HG03103 (cell line): ENCODE measurements at regions not wholly inside any gene's neighbourhood (a gene's known extent, or its start where the extent isn't known, plus 50 kb on each side); places are given as distances from the start of the nearest gene placed in this dataset.
"Not testable (repeated sequence)": the region's sequence is repeated elsewhere in the genome, so short reads cannot be mapped to it uniquely, and the experiment has no call there.

Source experiments
- ATAC-seq: cut with Tn5 transposase; IDR thresholded peaks from one replicate; pipeline ENCODE4 v1.9.1; 2021; ENCODE audit warnings: low read depth; ENCODE audit not compliant: unreplicated experiment

DNA sequence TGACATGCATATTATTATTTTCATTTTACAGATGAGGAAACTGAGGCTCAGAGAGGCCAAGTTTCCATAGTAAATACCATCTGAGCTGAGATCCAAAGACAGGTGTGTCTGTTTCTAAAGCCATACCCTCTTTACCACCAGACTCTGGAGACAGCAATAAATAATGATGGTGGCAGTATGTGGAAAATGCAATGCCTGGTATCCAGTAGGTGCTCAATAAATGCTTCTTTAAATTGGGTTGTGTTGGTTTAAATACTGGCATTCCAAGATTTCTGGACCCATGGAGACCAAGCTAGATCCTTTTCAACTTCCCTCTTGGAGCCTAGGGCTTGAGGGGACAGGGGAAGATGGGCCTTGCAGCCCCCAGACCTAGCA is 221.3 kb upstream of the MSX2 start:
- no peak for ATAC-seq

DNA sequence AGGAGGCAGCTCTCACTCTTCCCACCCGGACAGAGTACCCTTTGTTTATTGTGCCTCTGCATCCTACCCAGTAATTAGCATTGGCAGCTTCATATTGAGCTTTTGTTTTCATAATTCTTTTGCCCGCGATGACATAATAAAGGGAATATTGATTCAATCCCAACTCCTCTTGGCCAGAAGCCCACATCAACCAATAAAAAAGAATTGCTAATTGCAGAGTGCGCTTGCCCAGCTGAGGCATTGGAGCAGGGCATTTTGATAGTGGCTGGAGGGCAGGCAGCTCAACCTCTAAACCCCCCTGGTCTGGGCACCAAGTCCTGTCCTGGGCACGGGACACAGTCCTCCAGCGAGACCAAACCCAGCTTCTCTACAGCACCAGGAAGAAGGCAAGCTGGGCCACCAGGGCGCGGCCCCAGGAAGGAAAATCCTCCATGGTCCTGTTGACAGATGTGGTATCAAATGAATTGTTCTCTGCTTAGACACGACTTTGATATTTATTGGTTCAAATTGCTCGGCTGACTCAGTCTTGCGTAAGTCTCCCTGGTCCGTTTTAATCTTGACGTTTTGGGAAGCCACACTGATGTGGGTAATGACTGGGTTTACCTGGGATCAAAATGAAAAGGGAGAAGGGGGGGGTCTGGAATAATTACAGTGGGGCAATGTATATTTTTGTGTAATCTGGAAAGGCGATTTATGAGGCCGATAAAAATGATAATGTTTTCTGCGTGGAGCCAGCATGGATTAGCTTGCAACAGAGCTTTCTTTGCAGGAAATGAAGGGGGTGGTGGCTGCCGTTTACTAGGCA is 220.7 kb upstream of the MSX2 start:
- no peak for ATAC-seq

DNA sequence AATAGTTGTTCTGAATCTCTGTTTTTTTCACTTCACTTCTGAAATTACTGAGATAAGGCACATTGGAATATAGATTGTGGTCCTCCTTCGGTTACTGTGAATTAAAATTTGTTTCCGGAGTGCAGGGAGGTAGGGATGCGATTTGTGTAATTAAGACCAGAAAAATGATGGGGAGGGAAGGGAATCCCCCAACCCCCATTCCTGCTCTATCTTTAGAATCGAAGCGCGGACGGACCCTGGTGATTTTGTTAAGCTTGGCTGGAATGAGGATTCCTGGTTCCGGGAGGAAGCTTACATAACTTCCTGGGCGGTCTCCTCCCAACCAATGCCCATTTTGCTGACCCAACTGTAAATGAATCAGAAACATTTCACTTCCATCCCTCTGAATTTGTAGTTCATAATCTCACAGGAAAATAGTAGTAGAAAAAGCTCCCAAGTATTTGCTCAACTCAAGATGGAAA is 220.1 kb upstream of the MSX2 start:
- no peak for ATAC-seq

- ATAC-seq: no peak
Measured at GRCh38 chr5:174505621-174506020, 218.8 kb upstream of the MSX2 start.

DNA sequence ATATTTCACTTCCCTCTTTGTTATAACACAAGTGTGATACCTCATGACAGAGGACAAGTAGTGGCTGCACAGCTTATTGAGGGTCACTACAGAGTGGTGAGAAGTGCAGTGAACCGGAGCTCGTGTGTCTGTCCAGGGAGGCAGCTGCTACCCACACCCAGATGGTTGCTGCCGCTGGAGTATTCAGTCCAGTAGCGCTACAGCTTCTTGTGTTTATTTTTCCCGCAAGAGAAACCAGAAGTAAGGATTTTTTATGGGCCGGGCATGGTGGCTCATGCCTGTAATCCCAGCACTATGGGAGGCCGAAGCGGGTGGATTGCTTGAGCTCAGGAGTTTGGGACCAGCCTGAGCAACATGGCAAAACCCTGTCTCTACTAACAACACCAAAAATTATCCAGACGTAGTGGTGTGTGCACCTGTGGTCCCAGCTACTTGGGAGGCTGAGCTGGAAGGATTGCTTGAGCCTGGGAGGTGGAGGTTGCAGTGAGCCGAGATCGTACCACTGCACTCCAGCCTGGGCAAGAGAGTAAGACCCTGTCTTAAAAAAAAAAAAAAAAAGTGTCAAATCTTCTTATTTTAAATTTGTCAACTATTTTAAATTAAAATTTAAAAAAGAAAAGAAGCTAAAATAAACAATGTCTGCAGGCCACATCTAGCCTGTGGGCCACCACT is 213.5 kb upstream of the MSX2 start:
- not testable (repeated sequence) for ATAC-seq

GRCh38 chr5:174511714-174512253 is 212.6 kb upstream of the MSX2 start:
- ATAC-seq: no peak

GRCh38 chr5:174514325-174514724 is 210.1 kb upstream of the MSX2 start:
- no peak for ATAC-seq

- ATAC-seq: no peak
Measured at GRCh38 chr5:174514983-174515394, 209.4 kb upstream of the MSX2 start.

DNA sequence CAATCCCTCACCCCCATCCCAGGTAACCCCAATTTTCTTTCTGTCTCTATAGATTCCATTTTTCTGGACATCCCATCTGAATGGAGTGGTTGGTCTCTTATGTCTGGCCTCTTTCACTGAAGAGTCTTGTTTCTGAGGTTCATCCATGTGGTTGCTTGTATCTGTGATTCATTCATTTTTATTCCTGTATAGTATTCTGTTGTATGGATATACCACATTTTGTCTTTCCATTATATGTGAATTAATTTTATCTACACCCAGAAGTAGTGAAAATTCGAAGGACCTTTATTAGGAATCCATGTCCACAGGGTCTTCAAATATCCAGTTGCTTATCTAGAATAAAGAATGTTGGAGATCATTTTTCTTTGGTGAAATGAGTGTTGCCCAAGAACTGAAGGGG is 207.6 kb upstream of the MSX2 start:
- ATAC-seq: no peak

GRCh38 chr5:174518512-174518911 is 205.9 kb upstream of the MSX2 start:
- ATAC-seq: no peak

GRCh38 chr5:174520420-174521396 is 203.7 kb upstream of the MSX2 start:
- no peak for ATAC-seq

DNA sequence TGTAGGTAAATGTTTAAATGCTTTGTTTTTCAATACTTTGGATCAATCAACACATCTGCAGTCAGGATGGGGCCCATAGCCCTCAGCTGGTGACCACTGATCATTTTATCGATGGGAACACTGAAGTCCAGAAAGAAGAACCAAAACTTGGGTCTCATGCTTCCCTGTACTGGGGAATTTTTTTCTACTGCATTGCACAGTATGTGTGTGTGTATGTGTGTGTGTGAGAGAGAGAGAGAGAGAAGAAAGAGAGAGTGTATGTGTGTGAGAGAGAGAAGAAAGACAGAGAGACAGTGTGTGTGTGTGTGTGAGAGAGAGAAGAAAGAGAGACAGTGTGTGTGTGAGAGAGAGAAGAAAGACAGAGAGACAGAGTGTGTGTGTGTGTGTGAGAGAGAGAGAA is 202.9 kb upstream of the MSX2 start:
- no peak for ATAC-seq

DNA sequence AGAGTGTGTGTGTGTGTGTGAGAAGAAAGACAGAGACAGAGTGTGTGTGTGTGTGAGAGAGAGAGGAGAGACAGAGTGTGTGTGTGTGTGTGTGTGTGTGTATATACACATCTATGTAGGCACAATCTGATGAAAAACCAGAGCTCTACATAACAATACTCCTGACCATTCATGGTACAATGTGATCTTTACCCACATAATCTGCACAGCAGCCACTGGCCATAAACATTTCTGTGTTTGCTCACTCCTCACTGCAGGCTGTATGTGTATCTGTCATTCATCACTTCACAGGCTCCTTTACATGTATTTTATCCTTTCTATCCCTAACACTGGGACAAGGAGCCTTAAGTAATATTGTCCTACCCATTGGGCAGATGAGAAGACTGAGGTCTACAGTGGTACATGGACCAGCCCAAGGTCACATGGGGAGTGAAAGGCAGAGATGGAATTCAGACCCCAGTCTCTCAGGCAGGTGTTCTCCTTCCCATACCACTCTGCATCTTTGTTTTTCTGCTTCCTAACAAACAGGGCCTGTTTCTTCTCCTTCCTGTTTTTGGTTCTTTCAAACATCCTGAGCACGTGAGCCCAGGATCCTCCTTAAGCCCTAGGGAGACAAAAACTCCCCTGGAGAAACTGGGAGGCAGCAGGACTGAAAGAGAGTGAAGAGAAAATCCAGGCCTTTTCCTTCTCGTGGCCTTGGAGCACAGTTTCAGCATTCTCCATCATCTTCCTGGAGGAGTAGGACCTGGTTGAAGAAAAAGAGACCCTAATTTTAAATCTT is 201.7 kb upstream of the MSX2 start:
- no peak for ATAC-seq

- ATAC-seq: no peak
Measured at GRCh38 chr5:174523311-174524071, 200.9 kb upstream of the MSX2 start.

- ATAC-seq: no peak
Measured at GRCh38 chr5:174524351-174524750, 200.0 kb upstream of the MSX2 start.

DNA sequence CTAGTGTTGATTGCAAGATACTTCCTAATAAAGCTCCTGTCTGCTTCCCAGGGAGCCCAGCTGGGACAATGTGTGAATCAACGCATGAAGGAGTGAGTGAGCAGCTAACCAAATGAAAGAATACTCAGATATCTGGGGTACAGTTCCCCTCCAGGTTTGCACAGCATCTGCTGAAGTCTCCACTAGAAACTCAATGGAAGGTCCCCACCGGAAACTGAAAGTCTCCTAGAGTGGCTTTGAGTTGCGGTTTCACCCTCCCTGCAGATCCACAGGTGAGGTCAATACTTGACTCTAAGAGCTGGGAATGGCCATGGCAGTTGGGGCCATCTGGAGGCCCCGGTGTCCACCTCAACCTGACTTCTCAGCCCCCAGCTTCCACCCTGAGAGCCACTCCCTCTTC is 198.2 kb upstream of the MSX2 start:
- ATAC-seq: no peak

GRCh38 chr5:174527916-174528540 is 196.4 kb upstream of the MSX2 start:
- no peak for ATAC-seq

DNA sequence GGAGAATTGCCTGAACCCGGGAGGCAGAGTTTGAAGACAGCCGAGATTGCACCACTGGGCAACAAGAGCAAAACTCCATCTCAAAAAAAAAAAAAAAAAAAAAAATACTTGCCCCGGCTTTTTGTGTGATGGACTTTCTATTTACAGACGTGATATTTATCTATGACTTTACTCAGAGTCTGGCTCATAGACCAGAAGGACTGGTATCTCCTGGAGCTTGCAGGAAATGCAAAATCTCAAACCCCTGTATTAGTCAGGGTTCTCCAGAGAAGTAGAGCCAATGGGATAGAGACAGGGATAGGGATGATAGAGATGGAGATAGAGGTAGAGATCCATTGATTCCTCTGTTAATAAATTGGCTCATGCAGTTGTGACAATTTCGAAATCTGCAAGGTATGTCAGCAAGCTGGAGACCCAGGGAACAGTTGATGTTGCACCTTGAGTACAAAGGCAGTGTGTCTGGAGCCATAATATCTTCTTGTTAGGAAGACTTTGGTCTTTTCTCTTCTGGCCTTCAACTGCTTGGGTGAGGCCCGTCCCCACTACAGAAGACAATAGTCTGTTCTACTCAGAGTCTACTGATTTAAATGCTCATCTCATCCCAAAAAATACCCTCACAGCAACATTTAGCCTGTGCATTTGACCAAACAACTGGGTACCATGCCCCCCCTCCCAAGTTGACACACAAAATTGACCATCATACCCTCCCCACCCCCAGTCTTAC is 195.4 kb upstream of the MSX2 start:
- no peak for ATAC-seq
